ENCODE measurements at regions not wholly inside any gene's neighbourhood (a gene's known extent, or its start where the extent isn't known, plus 50 kb on each side); places are given as distances from the start of the nearest gene placed in this dataset.
A peak's percentile ranks its signal among the peaks of the same experiment; 100 is the strongest.

DNA sequence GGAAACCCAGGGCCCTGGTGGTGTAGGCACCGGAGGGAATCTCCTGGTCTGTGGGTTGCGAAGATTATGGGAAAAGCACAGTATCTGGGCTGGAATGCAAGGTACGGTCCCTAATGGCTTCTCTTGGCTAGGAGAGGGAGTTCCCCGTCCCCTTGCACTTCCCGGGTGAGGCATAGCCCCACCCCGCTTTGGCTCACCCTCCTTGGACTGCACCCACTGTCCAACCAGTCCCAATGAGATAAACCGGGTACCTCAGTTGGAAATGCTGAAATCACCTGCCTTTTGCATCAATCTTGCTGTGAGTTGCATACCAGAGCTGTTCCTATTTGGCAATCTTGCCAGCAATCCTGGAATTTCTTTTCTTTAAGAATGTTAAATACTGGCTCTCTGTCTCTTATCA, 1429.1 kb downstream of the MAT2B start:
- no peak overlapping the region for H3K4me3 ChIP-seq (ENCODE audit: low read depth, low read length)
- peak; percentile 2 for DNase-seq (ENCODE audit: low read depth)
- no peak for TF ChIP-seq CTCF (IDR thresholded peaks at IDR 0.05; ENCODE audit: insufficient read depth, low read length)

- no peak for DNase-seq (ENCODE audit: low read depth)
- no peak for TF ChIP-seq CTCF (IDR thresholded peaks at IDR 0.05; ENCODE audit: insufficient read depth, low read length)
Observed at GRCh38 chr5:164941132-164941531, 1435.7 kb downstream of the MAT2B start.

DNA sequence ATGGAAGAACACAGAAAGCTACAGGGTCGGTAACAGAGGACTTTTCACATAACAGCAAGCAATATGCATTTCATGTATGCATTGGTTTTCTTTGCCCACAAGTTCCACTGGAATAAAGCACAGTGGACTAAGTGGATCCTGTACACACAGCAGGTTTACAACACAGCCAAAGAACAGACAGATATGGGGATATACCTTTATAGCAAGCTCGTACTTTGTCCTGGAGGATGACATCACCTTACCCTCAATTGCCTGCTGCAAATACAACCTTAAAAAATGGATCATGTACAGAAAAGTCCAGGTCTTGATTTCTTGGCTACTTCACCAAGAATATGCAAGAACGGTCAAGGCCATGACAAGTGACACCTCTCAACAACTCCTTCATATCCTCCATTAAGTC, 1445.5 kb downstream of the MAT2B start:
- no peak for DNase-seq (ENCODE audit: low read depth)
- H3K4me3 ChIP-seq (ENCODE audit: low read depth, low read length), result no peak overlapping the region

More at GRCh38 chr5:164941132-164941531, 1435.7 kb downstream of the MAT2B start:
- no peak overlapping the region for H3K4me3 ChIP-seq (ENCODE audit: low read depth, low read length)

GRCh38 chr5:164951570-164951969, 1446.2 kb downstream of the MAT2B start:
- TF ChIP-seq CTCF (IDR thresholded peaks at IDR 0.05; ENCODE audit: insufficient read depth, low read length), result no peak
- no peak overlapping the region for H3K4me3 ChIP-seq (ENCODE audit: low read depth, low read length)
- DNase-seq (ENCODE audit: low read depth), result no peak

More for the DNA sequence above, 1445.5 kb downstream of the MAT2B start:
- TF ChIP-seq CTCF (IDR thresholded peaks at IDR 0.05; ENCODE audit: insufficient read depth, low read length), result no peak

DNA sequence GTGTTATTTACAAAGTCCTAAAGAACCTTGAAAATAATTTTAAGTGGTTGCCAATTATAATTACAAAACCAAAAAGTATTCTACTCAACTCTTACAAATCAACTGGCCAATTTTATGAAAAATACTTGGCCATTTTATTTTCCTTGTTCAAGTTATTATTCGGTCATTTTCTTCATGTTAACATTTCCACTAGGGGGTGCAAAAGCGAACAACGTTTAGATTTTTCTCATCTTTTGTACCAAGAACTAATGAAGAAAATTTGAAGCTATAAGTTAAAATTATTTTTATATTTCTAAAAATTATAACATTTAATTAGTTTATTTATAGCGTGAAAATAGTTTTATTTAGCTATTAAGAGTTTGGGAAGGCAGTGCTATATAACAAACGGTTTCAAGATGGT, 1453.3 kb downstream of the MAT2B start:
- DNase-seq (ENCODE audit: low read depth), result no peak
- TF ChIP-seq CTCF (IDR thresholded peaks at IDR 0.05; ENCODE audit: insufficient read depth, low read length), result no peak

DNA sequence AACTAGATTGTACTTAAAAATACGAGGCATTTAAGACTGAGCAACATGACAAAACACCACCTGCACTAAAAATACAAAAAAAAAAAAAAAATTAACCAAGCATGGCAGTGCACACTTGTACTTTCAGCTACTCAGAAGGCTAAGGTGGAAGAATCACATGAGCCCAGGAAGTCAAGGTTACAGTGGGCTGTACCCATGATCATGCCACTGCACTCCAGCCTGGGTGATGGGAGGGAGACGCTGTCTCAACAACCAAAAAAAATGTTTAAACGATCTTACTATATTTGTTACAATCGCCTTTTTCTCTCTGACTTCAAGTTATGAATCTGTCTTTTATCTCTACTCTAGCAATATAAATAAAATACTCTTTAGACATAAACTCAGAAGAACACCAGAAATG, 1454.3 kb downstream of the MAT2B start:
- H3K4me3 ChIP-seq (ENCODE audit: low read depth, low read length), result no peak overlapping the region
- no peak for TF ChIP-seq CTCF (IDR thresholded peaks at IDR 0.05; ENCODE audit: insufficient read depth, low read length)
- no peak for DNase-seq (ENCODE audit: low read depth)

More for the DNA sequence above, 1453.3 kb downstream of the MAT2B start:
- H3K4me3 ChIP-seq (ENCODE audit: low read depth, low read length), result no peak overlapping the region

- TF ChIP-seq CTCF (IDR thresholded peaks at IDR 0.05; ENCODE audit: insufficient read depth, low read length), result no peak
Observed at GRCh38 chr5:164962329-164962961, 1457.0 kb downstream of the MAT2B start.

More at GRCh38 chr5:164962329-164962961, 1457.0 kb downstream of the MAT2B start:
- DNase-seq (ENCODE audit: low read depth), result no peak
- no peak overlapping the region for H3K4me3 ChIP-seq (ENCODE audit: low read depth, low read length)
